ENCODE measurements at regions not wholly inside any gene's neighbourhood (a gene's known extent, or its start where the extent isn't known, plus 50 kb on each side); places are given as distances from the start of the nearest gene placed in this dataset.
"Not testable (repeated sequence)": the region's sequence is repeated elsewhere in the genome, so short reads cannot be mapped to it uniquely, and the experiment has no call there.

DNA sequence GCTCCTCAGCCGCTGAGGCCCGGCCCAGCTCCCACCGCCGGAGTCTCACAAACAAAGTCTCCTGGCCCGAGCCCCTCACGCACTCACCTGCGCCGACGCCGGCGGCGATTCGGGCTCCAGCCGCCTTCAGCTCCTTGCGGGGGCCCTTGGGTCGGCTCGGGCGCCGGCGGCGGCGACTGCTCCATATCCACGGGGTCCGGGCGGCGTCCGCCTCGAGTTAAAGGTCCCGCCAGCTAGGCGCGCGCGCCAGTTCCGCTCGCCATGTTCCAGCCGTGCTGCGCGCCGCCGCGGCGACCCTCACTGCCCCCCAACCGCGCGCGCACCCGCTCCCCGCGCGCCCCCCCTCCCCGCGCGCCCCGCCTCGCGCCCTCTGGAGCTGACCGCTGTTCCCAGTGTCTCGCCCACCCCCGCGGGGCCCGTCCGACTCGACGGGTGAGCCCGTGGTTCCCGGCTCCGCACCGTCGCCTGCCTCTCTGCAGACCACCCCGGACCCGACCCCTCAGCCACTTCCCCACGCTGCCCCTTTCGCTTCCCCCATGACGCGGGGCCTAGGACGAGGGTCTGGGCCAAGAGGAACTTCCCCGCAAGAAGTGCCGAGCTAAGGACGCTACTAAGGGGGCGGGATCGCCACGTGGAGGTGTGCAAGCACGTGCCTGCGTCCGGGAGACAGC lies 396.1 kb downstream of the ZNF33B start:
- H3K4me3 ChIP-seq (replicated peaks; ENCODE audit: insufficient read depth, low read length), result no peak overlapping the region
- no peaks in the 10 kb centered on the region for H3K27me3 ChIP-seq (ENCODE audit: insufficient read depth, poor library complexity, severe bottlenecking)
- TF ChIP-seq GABPA (IDR thresholded peaks at IDR 0.05; ENCODE audit: low read depth) (no peak), POLR2AphosphoS5 (IDR thresholded peaks at IDR 0.05; ENCODE audit: low read depth) (no peak)
- TF ChIP-seq, protein P1, sequence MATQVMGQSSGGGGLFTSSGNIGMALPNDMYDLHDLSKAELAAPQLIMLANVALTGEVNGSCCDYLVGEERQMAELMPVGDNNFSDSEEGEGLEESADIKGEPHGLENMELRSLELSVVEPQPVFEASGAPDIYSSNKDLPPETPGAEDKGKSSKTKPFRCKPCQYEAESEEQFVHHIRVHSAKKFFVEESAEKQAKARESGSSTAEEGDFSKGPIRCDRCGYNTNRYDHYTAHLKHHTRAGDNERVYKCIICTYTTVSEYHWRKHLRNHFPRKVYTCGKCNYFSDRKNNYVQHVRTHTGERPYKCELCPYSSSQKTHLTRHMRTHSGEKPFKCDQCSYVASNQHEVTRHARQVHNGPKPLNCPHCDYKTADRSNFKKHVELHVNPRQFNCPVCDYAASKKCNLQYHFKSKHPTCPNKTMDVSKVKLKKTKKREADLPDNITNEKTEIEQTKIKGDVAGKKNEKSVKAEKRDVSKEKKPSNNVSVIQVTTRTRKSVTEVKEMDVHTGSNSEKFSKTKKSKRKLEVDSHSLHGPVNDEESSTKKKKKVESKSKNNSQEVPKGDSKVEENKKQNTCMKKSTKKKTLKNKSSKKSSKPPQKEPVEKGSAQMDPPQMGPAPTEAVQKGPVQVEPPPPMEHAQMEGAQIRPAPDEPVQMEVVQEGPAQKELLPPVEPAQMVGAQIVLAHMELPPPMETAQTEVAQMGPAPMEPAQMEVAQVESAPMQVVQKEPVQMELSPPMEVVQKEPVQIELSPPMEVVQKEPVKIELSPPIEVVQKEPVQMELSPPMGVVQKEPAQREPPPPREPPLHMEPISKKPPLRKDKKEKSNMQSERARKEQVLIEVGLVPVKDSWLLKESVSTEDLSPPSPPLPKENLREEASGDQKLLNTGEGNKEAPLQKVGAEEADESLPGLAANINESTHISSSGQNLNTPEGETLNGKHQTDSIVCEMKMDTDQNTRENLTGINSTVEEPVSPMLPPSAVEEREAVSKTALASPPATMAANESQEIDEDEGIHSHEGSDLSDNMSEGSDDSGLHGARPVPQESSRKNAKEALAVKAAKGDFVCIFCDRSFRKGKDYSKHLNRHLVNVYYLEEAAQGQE (IDR thresholded peaks at IDR 0.05; ENCODE audit: insufficient replicate concordance, low read depth), result no peak
- DNase-seq (ENCODE audit: low read depth in 1 of 2, low spot score in 1 of 2), result peak in 1 of 2 experiments; percentile 1
- no peak overlapping the region for H3K27ac ChIP-seq (replicated peaks)

- H3K27me3 ChIP-seq (ENCODE audit: insufficient read depth, poor library complexity, severe bottlenecking); H3K27ac ChIP-seq (replicated peaks); H3K4me3 ChIP-seq (replicated peaks; ENCODE audit: insufficient read depth, low read length); DNase-seq (ENCODE audit: low read depth in 1 of 2, low spot score in 1 of 2): not testable (repeated sequence)
Observed at GRCh38 chr10:42236401-42236800, 402.0 kb downstream of the ZNF33B start.

GRCh38 chr10:42235736-42236135 lies 402.6 kb downstream of the ZNF33B start:
- not testable (repeated sequence) for H3K4me3 ChIP-seq (replicated peaks; ENCODE audit: insufficient read depth, low read length); H3K27me3 ChIP-seq (ENCODE audit: insufficient read depth, poor library complexity, severe bottlenecking); DNase-seq (ENCODE audit: low read depth in 1 of 2, low spot score in 1 of 2); H3K27ac ChIP-seq (replicated peaks)

GRCh38 chr10:42235241-42235640 lies 403.1 kb downstream of the ZNF33B start:
- not testable (repeated sequence) for H3K4me3 ChIP-seq (replicated peaks; ENCODE audit: insufficient read depth, low read length); H3K27ac ChIP-seq (replicated peaks); DNase-seq (ENCODE audit: low read depth in 1 of 2, low spot score in 1 of 2)

GRCh38 chr10:42234506-42234905 lies 403.9 kb downstream of the ZNF33B start:
- not testable (repeated sequence) for H3K4me3 ChIP-seq (replicated peaks; ENCODE audit: insufficient read depth, low read length); DNase-seq (ENCODE audit: low read depth in 1 of 2, low spot score in 1 of 2); H3K27ac ChIP-seq (replicated peaks); H3K27me3 ChIP-seq (ENCODE audit: insufficient read depth, poor library complexity, severe bottlenecking)

More at GRCh38 chr10:42235241-42235640, 403.1 kb downstream of the ZNF33B start:
- not testable (repeated sequence) for H3K27me3 ChIP-seq (ENCODE audit: insufficient read depth, poor library complexity, severe bottlenecking)

GRCh38 chr10:42233461-42234206 lies 404.7 kb downstream of the ZNF33B start:
- not testable (repeated sequence) for H3K27ac ChIP-seq (replicated peaks); DNase-seq (ENCODE audit: low read depth in 1 of 2, low spot score in 1 of 2); H3K27me3 ChIP-seq (ENCODE audit: insufficient read depth, poor library complexity, severe bottlenecking); H3K4me3 ChIP-seq (replicated peaks; ENCODE audit: insufficient read depth, low read length)

- DNase-seq (ENCODE audit: low read depth in 1 of 2, low spot score in 1 of 2); H3K27me3 ChIP-seq (ENCODE audit: insufficient read depth, poor library complexity, severe bottlenecking); H3K4me3 ChIP-seq (replicated peaks; ENCODE audit: insufficient read depth, low read length); H3K27ac ChIP-seq (replicated peaks): not testable (repeated sequence)
Observed at GRCh38 chr10:42232955-42233354, 405.4 kb downstream of the ZNF33B start.

- not testable (repeated sequence) for H3K27ac ChIP-seq (replicated peaks); H3K4me3 ChIP-seq (replicated peaks; ENCODE audit: insufficient read depth, low read length); H3K27me3 ChIP-seq (ENCODE audit: insufficient read depth, poor library complexity, severe bottlenecking); DNase-seq (ENCODE audit: low read depth in 1 of 2, low spot score in 1 of 2)
Observed at GRCh38 chr10:42230812-42231211, 407.6 kb downstream of the ZNF33B start.

DNA sequence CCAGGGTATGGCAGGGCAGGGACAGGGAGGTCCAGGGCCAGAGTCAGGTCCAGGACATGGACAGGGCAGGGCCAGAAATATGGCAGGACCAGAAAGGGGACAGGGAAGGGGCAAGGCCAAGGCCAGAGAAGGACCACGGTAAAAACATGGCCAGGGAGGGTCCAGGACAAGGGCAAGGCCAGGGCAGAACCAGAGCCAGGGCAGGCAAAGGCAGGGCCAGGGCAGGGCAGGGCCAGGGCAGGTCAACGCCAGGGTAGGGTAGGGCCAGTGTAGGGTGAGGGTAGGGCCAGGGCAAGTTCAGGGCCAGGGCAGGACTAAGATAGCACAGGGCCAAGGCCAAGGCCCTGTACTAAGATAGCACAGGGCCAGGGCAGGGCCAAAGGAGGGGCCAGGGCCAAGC lies 408.3 kb downstream of the ZNF33B start:
- H3K4me3 ChIP-seq (replicated peaks; ENCODE audit: insufficient read depth, low read length); DNase-seq (ENCODE audit: low read depth in 1 of 2, low spot score in 1 of 2); H3K27ac ChIP-seq (replicated peaks); H3K27me3 ChIP-seq (ENCODE audit: insufficient read depth, poor library complexity, severe bottlenecking): not testable (repeated sequence)

DNA sequence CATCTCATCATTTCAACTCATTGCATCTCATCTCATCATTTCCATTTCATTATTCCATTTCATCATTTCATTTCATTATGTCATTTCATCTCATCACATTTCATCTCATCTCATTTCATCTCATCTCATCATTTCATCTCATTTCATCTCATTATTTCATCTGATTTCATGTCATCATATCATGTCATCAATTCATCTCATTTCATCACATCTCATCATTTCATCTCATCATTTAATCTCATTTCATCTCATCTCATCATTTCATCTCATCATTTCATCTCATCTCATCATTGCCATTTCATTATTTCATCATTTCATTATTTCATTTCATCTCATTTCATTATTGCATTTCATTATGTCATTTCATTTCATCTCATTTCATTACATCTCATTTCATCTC lies 410.5 kb downstream of the ZNF33B start:
- not testable (repeated sequence) for H3K27me3 ChIP-seq (ENCODE audit: insufficient read depth, poor library complexity, severe bottlenecking); H3K27ac ChIP-seq (replicated peaks); H3K4me3 ChIP-seq (replicated peaks; ENCODE audit: insufficient read depth, low read length); DNase-seq (ENCODE audit: low read depth in 1 of 2, low spot score in 1 of 2)

DNA sequence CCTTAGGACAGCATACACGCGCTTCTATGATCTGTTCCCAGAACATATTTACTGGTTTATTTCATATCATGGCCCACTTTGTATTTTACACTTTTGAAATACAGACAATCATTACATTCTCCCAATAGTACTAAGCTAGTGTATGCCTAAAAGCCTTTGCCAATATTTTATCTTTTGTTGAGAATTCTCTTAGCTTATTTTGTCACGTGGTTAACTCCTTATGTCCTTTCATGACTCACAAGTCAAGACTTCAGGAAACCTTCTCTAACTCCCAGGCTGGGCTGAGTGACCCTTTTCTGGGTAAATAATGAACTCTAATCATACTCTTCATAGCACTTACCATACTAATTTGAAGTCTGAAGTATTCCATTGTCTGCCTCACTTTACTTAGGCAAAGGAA lies 444.8 kb downstream of the ZNF33B start:
- DNase-seq (ENCODE audit: low read depth in 1 of 2, low spot score in 1 of 2); H3K27ac ChIP-seq (replicated peaks); H3K4me3 ChIP-seq (replicated peaks; ENCODE audit: insufficient read depth, low read length); H3K27me3 ChIP-seq (ENCODE audit: insufficient read depth, poor library complexity, severe bottlenecking): not testable (repeated sequence)

- not testable (repeated sequence) for H3K4me3 ChIP-seq (replicated peaks; ENCODE audit: insufficient read depth, low read length); H3K27me3 ChIP-seq (ENCODE audit: insufficient read depth, poor library complexity, severe bottlenecking); H3K27ac ChIP-seq (replicated peaks)
- peak in 1 of 2 experiments; percentile 9 for DNase-seq (ENCODE audit: low read depth in 1 of 2, low spot score in 1 of 2)
Observed at GRCh38 chr10:42192450-42192849, 445.9 kb downstream of the ZNF33B start.
